ENCODE measurements at regions not wholly inside any gene's neighbourhood (a gene's known extent, or its start where the extent isn't known, plus 50 kb on each side); places are given as distances from the start of the nearest gene placed in this dataset.

GRCh38 chr2:23198316-23199114 is 186.5 kb upstream of the KLHL29 start:
- DNase-seq = no peak

DNA sequence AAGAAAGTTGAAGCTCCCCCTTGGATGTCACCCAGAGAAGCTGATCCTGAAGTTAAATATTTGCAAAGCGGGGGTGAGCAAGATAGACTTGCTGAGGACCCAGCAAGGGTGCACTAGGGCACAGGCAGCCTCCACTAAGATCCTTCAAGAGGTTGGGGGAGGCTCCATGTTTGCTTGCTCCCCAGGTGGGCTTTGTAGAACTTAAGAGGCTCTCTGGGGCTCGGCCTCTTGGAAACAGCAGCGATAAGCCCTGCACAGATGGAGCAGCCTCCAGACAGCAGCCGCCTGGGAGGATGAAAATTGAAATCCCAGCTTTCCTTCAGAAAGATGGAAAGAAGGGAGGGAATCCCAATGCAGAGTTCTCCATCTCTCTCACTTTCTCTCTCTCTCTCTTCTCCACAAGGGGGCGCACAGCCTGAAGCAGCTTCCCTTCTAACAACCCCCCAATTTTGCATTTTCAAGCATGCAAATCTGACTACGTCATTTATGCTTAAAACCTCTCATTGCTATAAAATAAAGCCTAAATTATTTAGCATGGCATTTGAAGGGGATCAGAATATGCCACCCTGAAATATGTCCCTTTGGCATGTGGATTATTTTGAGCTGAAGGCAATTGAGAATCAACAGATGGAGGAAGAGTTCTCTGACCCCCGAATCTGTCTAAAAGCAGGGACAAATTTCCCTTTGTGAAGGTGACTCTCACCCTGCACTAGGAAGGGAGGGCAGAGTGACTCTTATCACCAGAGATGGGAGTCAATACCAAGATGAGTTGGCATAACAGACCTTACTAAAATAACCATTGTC is 185.7 kb upstream of the KLHL29 start:
- DNase-seq = no peak

GRCh38 chr2:23200068-23200786 is 184.8 kb upstream of the KLHL29 start:
- DNase-seq = no peak

DNA sequence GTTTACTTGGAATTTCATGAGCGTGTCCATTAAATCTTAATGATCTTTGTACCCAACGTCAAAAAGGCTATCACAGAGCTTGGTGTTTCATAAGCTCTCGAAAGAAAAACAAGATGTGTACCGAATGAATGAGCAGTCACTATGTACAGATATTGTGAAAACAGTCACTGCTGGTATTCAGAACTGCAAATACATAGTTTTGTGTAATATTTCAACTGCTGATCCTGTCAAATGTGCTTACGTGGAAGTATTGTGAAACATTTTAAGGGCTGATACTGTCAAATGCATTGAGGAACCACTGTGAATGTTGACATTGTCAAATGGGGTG is 184.2 kb upstream of the KLHL29 start:
- DNase-seq = no peak

- DNase-seq = no peak
These were observed 181.6 kb upstream of the KLHL29 start for GRCh38 chr2:23203383-23203782.

GRCh38 chr2:23204685-23205242 is 180.2 kb upstream of the KLHL29 start:
- no peak for DNase-seq

GRCh38 chr2:23206650-23207049 is 178.3 kb upstream of the KLHL29 start:
- no peak for DNase-seq

- DNase-seq = no peak
These were observed 177.1 kb upstream of the KLHL29 start for GRCh38 chr2:23207871-23208270.

- DNase-seq = no peak
These were observed 176.6 kb upstream of the KLHL29 start for GRCh38 chr2:23208339-23208738.

- no peak for DNase-seq
These were observed 175.9 kb upstream of the KLHL29 start for GRCh38 chr2:23209059-23209458.

GRCh38 chr2:23211987-23212583 is 172.9 kb upstream of the KLHL29 start:
- DNase-seq = no peak

DNA sequence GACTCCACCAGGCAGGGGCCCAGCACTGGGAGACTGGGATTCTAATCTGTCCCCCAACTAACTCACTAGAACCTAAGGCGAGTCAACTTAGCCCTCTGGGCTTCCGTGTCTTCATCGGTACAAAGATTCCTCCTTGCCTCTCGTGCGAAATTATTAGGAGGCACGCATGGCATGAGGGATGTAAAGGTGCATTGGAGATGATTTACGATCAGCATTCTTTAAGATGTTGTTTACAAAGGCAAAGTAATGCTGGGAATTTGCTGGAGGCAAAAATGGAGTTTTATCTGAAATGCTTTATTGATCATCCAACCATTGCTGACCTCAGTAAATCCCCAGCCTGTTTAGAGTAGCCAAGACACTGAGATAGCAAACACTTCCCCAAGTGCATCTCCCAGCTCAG is 171.8 kb upstream of the KLHL29 start:
- DNase-seq = no peak

DNA sequence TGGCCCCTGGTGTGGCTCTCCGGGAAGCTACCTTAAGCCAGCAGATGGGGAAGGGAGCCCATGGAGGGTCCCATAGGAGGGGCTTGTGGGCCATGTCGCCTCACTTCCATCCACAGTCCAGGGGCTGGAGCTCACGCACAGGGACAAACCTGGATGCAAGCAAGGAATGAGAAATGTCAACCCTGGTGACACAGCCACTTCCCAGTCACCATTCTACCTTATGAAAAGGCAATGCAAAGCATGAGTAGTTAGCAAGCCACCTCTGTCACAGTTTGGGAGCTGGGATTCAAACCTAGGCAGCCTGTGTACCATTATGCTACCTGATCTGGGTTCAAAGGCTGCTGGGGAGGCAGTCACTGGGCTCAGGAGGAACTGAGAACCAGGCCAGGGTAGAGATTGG is 170.0 kb upstream of the KLHL29 start:
- DNase-seq = no peak

DNA sequence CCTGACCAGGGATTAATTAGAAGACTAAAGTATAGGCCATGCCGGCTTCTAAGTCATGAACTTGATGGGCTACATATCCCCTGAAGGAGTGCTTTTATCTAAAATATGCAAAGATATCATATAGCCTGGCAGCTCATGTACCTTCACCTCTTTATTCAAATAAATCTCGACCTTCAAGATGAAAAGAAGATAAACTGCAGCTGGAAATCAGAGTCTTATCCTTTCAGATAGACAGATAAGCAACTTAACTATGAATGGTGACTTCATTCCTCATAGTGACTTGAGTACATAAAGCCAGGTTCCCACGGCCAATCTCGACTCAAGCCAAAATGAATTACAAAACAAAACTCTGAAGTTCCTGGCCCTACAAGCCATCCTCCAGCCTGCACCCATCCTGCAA is 165.3 kb upstream of the KLHL29 start:
- no peak for DNase-seq

GRCh38 chr2:23220513-23221094 is 164.4 kb upstream of the KLHL29 start:
- no peak for DNase-seq

DNA sequence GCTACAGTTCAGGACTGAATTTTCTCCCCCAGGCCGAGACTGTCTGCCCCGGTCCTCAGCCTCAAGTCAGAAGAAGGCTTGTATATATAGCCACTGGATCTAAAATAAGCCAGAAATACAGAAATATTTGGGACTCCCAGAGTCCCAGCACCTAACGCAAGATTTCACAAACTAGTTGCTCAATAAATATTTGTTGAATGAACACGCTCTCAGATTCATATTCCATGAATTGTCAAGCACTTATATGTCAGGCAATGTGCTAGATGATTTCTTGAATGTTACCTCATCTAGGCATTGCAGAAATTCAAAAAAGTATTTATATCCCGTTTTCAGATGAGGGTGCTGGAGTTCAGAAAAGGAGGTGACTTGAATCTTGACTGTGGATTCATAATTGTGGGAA is 163.7 kb upstream of the KLHL29 start:
- DNase-seq = no peak

DNA sequence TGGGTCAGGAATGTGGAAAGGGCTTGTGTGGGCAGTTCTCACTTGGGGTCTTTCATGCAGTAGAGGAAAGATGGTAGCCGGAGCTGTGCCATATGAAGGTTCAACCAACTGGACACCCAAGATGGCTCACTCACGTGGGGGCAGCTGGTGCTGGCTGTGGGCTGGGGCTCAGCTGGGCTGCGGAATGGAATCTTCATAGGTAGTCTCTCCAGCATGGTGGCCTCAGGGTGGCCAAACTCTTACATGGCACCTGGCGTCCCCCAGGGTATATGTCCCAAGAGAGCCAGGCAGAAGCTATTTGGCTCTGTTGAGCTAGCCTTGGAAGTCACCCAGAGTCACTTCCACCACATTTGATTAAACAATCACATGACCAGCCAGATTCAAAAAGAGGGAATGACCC is 163.1 kb upstream of the KLHL29 start:
- no peak for DNase-seq

DNA sequence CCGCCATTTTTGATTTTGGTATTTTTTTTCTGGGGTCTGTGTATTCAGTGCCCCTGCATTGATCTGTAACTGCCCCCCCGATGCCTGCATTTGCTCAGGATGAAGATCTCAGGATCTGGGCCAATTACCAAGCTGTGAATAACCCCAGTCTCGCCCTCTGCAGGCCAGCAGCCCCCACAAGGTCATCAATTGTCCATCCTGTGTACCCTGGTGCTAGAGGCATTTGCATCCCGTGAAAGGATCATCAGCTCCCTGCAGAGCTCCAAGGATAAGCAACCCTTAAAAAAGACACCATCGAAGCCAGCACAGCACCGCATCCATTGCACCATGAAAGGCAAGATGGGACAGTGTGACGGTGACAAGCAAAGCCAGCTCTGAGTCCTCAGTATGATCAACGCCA is 154.1 kb upstream of the KLHL29 start:
- DNase-seq = no peak

DNA sequence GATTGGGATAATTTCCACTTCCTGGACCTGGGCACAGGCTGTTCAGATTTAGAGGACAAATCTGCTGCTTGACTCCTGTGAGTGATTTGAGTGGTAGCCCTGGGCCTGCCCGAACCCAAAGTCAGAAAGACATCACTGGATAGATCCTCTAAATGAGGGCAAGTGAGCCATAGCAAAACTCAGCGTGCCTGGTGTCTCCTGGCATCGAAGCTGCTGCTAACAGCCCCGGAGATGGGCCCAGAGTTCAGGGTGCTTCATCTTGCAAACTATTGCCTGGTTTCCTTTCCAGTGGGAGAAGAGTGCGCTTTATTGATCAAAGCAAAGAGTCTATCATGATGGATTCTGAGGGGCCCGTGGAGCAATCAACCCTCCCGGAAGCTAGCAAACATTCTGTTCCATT is 153.1 kb upstream of the KLHL29 start:
- no peak for DNase-seq

DNA sequence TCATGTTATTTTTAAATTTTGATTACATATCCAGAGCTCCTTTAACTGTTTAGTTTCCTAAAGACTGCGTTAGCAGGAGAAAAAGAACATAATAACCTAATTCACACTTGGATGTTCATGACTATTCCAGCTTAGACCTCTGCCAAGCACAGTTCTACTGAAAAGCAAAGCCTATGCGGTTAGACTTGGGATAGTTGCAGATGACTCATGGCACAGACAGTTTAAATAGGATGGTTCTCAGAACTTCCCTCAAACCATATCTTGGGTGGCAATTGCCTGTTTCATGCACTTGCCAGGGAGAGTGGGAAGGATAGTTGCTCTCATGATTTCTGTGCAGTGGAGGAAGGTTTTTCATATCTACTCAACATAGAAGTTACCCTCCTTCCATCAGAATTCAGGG is 149.7 kb upstream of the KLHL29 start:
- DNase-seq = no peak

DNA sequence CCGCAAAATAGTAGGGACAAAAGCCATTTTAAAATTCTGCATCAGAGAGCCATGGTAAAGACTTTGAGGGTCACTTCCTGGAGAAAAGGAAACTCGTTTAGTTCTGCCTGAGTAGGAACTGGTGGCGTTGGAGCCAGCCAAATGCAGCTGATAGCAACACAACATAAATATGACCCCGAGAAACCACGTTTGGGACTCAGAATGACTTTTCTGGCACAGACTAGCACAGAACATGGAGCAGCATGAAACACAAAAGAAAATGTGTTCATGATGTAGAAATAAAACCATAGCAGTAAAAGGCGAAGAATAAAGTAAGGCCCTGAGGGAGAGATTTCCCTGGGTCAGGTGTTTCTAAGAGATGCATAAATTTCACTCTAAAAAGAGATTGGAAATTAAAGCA is 149.2 kb upstream of the KLHL29 start:
- DNase-seq = no peak

DNA sequence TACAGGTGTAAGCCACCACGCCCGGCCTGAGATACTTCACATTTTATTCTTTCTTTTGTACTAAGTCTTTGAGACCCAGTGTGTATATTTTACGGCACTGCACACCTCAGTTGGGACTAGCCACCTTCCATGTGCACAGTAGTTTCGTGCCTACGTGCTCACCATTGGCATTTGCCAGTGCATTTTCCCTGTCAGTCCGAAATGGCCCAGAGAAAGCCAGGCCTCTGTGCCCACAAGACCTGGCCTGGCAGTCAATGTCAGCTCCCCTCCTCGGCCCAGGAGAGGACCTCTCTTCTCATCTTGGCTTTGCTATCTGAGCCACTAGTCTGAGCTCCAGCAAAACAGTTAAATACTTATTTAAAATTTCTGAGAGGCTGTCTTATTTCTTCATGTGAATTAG is 147.8 kb upstream of the KLHL29 start:
- DNase-seq = no peak
